ENCODE measurements at regions not wholly inside any gene's neighbourhood (a gene's known extent, or its start where the extent isn't known, plus 50 kb on each side); places are given as distances from the start of the nearest gene placed in this dataset.

GRCh38 chrX:98068024-98068580 lies 1184.4 kb downstream of the RPA4 start:
- TF ChIP-seq CTCF (IDR thresholded peaks at IDR 0.05; ENCODE audit: low read length): no peak
- TF ChIP-seq EZH2 (IDR thresholded peaks at IDR 0.05; ENCODE audit: borderline replicate concordance, low read length): no peak
